Ascending aorta (tissue), 2 donors: ENCODE measurements at regions not wholly inside any gene's neighbourhood (a gene's known extent, or its start where the extent isn't known, plus 50 kb on each side); places are given as distances from the start of the nearest gene placed in this dataset.

ENCODE experiments used
- DNase-seq, 2 donors: peaks; one replicate each; pipeline ENCODE4 v3.0.0-alpha.2; 2019; ENCODE audit warnings: low spot score in 2 of 2
- H3K27ac ChIP-seq, 2 donors: fragments of 200-600 bp; sonication (generic); one replicate each; pipeline ENCODE4 v1.5.1; 2016 to 2017; ENCODE audit warnings: mild to moderate bottlenecking in 1 of 2
- H3K27me3 ChIP-seq: fragments of 200-600 bp; sonication (generic); one replicate; pipeline ENCODE4 v1.5.1; 2017
- H3K36me3 ChIP-seq, 2 donors: fragments of 200-600 bp; sonication (generic); one replicate each; pipeline ENCODE4 v1.5.1; 2016
- H3K4me1 ChIP-seq, 2 donors: fragments of 200-600 bp; sonication (generic); one replicate each; pipeline ENCODE4 v1.5.1; 2016 to 2017; ENCODE audit warnings: mild to moderate bottlenecking in 1 of 2
- H3K4me3 ChIP-seq, 2 donors: fragments of 200-600 bp; sonication (generic); one replicate each; pipeline ENCODE4 v1.5.1; 2016 to 2017; ENCODE audit warnings: mild to moderate bottlenecking in 1 of 2
- H3K9me3 ChIP-seq, 2 donors: fragments of 200-600 bp; sonication (generic); one replicate each; pipeline ENCODE4 v1.5.1; 2016
- CTCF ChIP-seq, 3 experiments: fragments of 200-600 bp in 2 of 3; fragments of 450-650 bp in 1 of 3; sonication (generic) in 2 of 3; IDR thresholded peaks; one replicate each; pipeline ENCODE4 v1.5.1; 2016 to 2019; ENCODE audit warnings: antibody characterized with exemption in 3 of 3, mild to moderate bottlenecking in 1 of 3, moderate library complexity in 1 of 3
- intact Hi-C: fragments of 100-400 bp; cut with DNase I; formaldehyde crosslinking; loops from one replicate; pipeline ENCODE4 v1.15.1; 2023

- Histone ChIP-seq H3K27ac (peak overlapping the region; percentile 16 to 57), H3K9me3 (no peaks in the 10 kb centered on the region), H3K4me1 (peaks cover 0 to 2% of the 10 kb centered on the region in 2 donors), H3K27me3 (no peaks in the 10 kb centered on the region), H3K36me3 (no peaks in the 10 kb centered on the region), H3K4me3 (no peak overlapping the region)
- no peak for DNase-seq
- intact Hi-C loops: loop anchor here (5.0 to 10.0 kb wide), 5 partner anchors 95 to 1662 kb away; partner anchors contain the start of genes NRP2 and PARD3B
- no peak for TF ChIP-seq CTCF (IDR thresholded peaks at IDR 0.05)
These were observed 86.0 kb downstream of the ICOS start for GRCh38 chr2:204022550-204022949.

- Histone ChIP-seq H3K27me3 (no peaks in the 10 kb centered on the region), H3K27ac (peak overlapping the region; percentile 16 to 57), H3K4me1 (peaks cover 0 to 2% of the 10 kb centered on the region in 2 donors), H3K36me3 (no peaks in the 10 kb centered on the region), H3K9me3 (no peaks in the 10 kb centered on the region), H3K4me3 (no peak overlapping the region)
- intact Hi-C loops: loop anchor here (5.0 to 10.0 kb wide), 5 partner anchors 96 to 1662 kb away; partner anchors contain the start of genes NRP2 and PARD3B
- TF ChIP-seq CTCF (IDR thresholded peaks at IDR 0.05): no peak
- no peak for DNase-seq
These were observed 86.5 kb downstream of the ICOS start for GRCh38 chr2:204023088-204023487.

GRCh38 chr2:204024503-204024902, 87.9 kb downstream of the ICOS start:
- no peaks in the 10 kb centered on the region for H3K27me3 ChIP-seq
- peak overlapping the region; percentile 52 to 57 for H3K27ac ChIP-seq
- no peaks in the 10 kb centered on the region for H3K36me3 ChIP-seq
- intact Hi-C loops: loop anchor here (2.0 to 10.0 kb wide), 6 partner anchors 97 to 1660 kb away; partner anchors contain the start of genes NRP2 and PARD3B
- no peak overlapping the region for H3K4me3 ChIP-seq
- peaks cover 0 to 2% of the 10 kb centered on the region in 2 donors for H3K4me1 ChIP-seq
- TF ChIP-seq CTCF (IDR thresholded peaks at IDR 0.05): peak; percentile 56 to 74 (median 72)
- DNase-seq: peak in 1 of 2 donors; percentile 67
- H3K9me3 ChIP-seq: no peaks in the 10 kb centered on the region

GRCh38 chr2:204024906-204025475, 88.4 kb downstream of the ICOS start:
- no peaks in the 10 kb centered on the region for H3K27me3 ChIP-seq
- peak overlapping the region in 1 of 2 donors; percentile 57 for H3K27ac ChIP-seq
- no peak for DNase-seq
- intact Hi-C loops: loop anchor here (2.0 to 10.0 kb wide), 7 partner anchors 98 to 1660 kb away; partner anchors contain the start of genes NRP2 and PARD3B
- H3K4me1 ChIP-seq: peaks cover 0 to 2% of the 10 kb centered on the region in 2 donors
- H3K9me3 ChIP-seq: no peaks in the 10 kb centered on the region
- TF ChIP-seq CTCF (IDR thresholded peaks at IDR 0.05): no peak
- no peak overlapping the region for H3K4me3 ChIP-seq
- no peaks in the 10 kb centered on the region for H3K36me3 ChIP-seq

GRCh38 chr2:204026294-204026693, 89.7 kb downstream of the ICOS start:
- no peak for DNase-seq
- no peak for TF ChIP-seq CTCF (IDR thresholded peaks at IDR 0.05)
- intact Hi-C loops: loop anchor here (5.0 to 10.0 kb wide), 3 partner anchors 296 to 1659 kb away; partner anchors contain the start of genes NRP2 and PARD3B

More at GRCh38 chr2:204026294-204026693, 89.7 kb downstream of the ICOS start:
- H3K36me3 ChIP-seq: no peaks in the 10 kb centered on the region
- no peaks in the 10 kb centered on the region for H3K9me3 ChIP-seq
- H3K4me1 ChIP-seq: peaks cover 0 to 9% of the 10 kb centered on the region in 2 donors
- H3K4me3 ChIP-seq: no peak overlapping the region
- H3K27ac ChIP-seq: peak overlapping the region; percentile 39 to 42
- H3K27me3 ChIP-seq: no peaks in the 10 kb centered on the region
